Lower leg skin (tissue), 3 donors: ENCODE measurements at regions not wholly inside any gene's neighbourhood (a gene's known extent, or its start where the extent isn't known, plus 50 kb on each side); places are given as distances from the start of the nearest gene placed in this dataset.

Source experiments
- CTCF ChIP-seq, 3 donors: fragments of 450-650 bp; IDR thresholded peaks; one replicate each; pipeline ENCODE4 v1.5.1; 2016; ENCODE audit warnings: antibody characterized with exemption in 3 of 3, mild to moderate bottlenecking in 3 of 3, moderate library complexity in 2 of 3
- POLR2A ChIP-seq, 2 donors: fragments of 450-650 bp; IDR thresholded peaks; one replicate each; pipeline ENCODE4 v1.6.1; 2016 to 2017; ENCODE audit warnings: antibody characterized with exemption in 2 of 2, mild to moderate bottlenecking in 1 of 2, moderate library complexity in 1 of 2

- no peak for TF ChIP-seq CTCF (IDR thresholded peaks at IDR 0.05)
- TF ChIP-seq POLR2A (IDR thresholded peaks at IDR 0.05): no peak
These were observed 123.4 kb downstream of the PTPRS start for GRCh38 chr19:5217171-5217570.
